ENCODE measurements at regions not wholly inside any gene's neighbourhood (a gene's known extent, or its start where the extent isn't known, plus 50 kb on each side); places are given as distances from the start of the nearest gene placed in this dataset.

DNA sequence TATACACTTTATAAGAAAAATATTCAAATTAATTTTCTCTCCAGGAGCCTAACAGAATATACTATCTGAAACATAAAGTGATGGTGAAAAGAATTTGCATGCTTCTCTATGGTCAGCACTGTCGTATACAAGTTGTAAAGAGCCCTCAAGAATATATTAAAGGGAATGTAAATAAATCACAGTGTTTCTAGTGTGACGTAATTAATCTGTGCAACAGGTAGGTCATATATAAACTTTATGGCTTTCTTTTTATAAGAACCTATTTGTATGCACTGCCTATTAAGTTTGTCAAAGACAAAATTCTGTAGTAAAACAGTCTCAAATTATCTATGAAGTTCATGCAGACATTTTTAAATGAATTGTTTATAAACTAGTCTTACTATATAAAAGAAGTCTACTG, 347.9 kb upstream of the EYS start:
- DNase-seq, result no peak
- in situ Hi-C loops (cut with HindIII; ENCODE audit: low pct_ligation_motif_present, low sequenced_read_pairs), result no loop called here
- H3K27me3 ChIP-seq (replicated peaks), result no peaks in the 10 kb centered on the region
- no peak overlapping the region for H3K27ac ChIP-seq
- no peak overlapping the region for H3K4me3 ChIP-seq (ENCODE audit: low read depth, low read length)
- no peaks in the 10 kb centered on the region for H3K36me3 ChIP-seq (replicated peaks)
- TF ChIP-seq, protein P1, sequence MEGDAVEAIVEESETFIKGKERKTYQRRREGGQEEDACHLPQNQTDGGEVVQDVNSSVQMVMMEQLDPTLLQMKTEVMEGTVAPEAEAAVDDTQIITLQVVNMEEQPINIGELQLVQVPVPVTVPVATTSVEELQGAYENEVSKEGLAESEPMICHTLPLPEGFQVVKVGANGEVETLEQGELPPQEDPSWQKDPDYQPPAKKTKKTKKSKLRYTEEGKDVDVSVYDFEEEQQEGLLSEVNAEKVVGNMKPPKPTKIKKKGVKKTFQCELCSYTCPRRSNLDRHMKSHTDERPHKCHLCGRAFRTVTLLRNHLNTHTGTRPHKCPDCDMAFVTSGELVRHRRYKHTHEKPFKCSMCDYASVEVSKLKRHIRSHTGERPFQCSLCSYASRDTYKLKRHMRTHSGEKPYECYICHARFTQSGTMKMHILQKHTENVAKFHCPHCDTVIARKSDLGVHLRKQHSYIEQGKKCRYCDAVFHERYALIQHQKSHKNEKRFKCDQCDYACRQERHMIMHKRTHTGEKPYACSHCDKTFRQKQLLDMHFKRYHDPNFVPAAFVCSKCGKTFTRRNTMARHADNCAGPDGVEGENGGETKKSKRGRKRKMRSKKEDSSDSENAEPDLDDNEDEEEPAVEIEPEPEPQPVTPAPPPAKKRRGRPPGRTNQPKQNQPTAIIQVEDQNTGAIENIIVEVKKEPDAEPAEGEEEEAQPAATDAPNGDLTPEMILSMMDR (IDR thresholded peaks at IDR 0.05; ENCODE audit: low read depth, low read length, missing control alignments), result no peak

DNA sequence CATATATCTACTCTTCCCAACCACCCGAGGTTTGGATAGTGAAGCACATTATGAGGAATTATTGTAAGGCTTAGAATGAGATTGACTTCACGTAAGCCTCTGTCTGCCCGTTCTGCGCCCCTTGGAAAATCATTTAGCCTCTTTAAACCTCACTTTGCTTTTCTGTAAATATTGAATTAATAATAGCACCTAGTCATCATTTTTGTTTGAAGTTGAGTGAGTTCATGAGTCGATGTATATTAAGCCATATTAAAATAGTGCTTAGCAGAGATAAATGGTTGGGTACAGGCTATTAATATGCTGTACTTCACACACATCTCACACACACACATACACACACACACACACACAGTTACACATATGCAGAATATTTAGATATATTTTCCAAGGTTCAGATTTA, 344.8 kb upstream of the EYS start:
- no peaks in the 10 kb centered on the region for H3K36me3 ChIP-seq (replicated peaks)
- in situ Hi-C loops (cut with HindIII; ENCODE audit: low pct_ligation_motif_present, low sequenced_read_pairs), result no loop called here
- no peak for DNase-seq
- TF ChIP-seq, protein P1 (IDR thresholded peaks at IDR 0.05; ENCODE audit: low read depth, low read length, missing control alignments), result no peak
- H3K4me3 ChIP-seq (ENCODE audit: low read depth, low read length), result no peak overlapping the region
- no peak overlapping the region for H3K27ac ChIP-seq
- no peaks in the 10 kb centered on the region for H3K27me3 ChIP-seq (replicated peaks)

DNA sequence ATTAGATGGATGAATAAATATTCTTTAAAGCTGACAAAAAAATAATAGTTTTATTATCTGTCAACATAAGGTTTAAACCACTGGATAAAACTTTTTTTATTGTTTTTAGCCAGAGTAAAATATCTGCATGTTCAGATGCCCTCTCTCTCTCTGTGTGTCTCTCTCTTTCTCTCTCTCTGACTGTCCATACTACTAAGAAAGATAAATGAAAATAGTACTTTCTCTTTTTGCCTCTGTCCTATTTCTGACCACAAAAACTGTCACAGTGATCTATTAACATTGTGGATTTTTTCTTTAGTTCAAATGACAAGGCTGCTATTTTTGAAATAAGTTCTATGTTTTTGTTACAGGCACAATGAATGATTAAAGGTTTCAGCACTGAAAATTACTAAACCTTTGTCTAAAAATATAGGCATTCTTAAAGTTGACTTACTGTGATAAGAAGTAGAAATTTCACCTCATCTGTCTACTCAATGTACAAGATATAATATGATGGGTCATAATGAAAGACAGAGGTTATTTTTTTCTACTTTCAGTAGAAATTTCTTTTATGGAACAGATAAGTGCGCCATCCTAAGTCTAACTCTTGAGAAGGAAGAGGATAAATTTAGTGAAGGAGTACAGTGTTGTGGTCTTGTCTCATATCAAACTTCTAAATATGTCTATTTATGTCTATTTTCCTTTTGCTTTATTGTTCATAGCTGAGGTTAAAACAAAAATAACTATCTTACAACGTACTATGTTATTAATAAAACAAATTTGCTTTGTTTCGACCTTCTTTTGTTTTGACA, 341.9 kb upstream of the EYS start:
- no peak overlapping the region for H3K27ac ChIP-seq
- in situ Hi-C loops (cut with HindIII; ENCODE audit: low pct_ligation_motif_present, low sequenced_read_pairs), result no loop called here
- TF ChIP-seq, protein P1 (IDR thresholded peaks at IDR 0.05; ENCODE audit: low read depth, low read length, missing control alignments), result no peak

DNA sequence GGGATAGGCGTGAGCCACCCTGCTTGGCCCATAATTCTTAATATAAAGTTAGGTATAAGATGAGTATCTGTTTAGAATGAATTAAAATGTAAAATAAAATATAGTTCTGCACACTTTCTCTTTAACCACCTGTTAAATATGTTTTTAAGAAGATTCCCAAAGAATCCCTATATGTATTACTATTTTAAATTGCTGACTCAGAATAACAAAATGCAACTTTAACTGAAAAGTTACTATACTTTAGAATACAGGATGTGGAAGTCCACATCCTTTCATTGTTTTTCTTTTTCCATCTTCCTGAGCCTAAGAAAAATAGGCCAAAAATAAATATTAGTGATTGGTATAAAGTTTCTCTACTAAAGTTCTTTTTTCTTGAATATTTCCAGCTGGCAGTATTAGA, 325.6 kb upstream of the EYS start:
- no peak overlapping the region for H3K27ac ChIP-seq
- H3K36me3 ChIP-seq (replicated peaks), result no peaks in the 10 kb centered on the region
- no peaks in the 10 kb centered on the region for H3K27me3 ChIP-seq (replicated peaks)
- DNase-seq, result no peak
- TF ChIP-seq, protein P1 (IDR thresholded peaks at IDR 0.05; ENCODE audit: low read depth, low read length, missing control alignments), result no peak
- H3K4me3 ChIP-seq (ENCODE audit: low read depth, low read length), result no peak overlapping the region
- in situ Hi-C loops (cut with HindIII; ENCODE audit: low pct_ligation_motif_present, low sequenced_read_pairs), result no loop called here

More for the DNA sequence above, 341.9 kb upstream of the EYS start:
- no peak overlapping the region for H3K4me3 ChIP-seq (ENCODE audit: low read depth, low read length)
- no peaks in the 10 kb centered on the region for H3K27me3 ChIP-seq (replicated peaks)
- H3K36me3 ChIP-seq (replicated peaks), result no peaks in the 10 kb centered on the region
- no peak for DNase-seq

DNA sequence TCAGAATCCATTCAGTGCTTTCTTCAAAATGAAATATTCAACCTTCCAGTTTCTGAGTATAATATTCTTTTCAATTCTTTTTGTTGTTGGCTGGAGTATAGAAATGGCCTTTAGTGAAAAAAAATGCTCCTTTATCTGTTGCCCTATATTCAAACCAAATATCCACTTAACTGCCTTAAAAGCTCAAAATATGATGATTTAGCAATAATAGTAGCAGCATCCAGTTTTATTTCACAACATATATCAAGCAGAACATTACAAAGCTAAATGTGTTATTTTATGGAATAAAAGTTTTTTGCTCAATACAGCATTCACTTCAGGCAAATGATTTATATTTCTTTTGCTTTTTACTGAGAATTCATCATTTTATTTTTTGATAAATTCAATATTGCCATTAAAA, 322.4 kb upstream of the EYS start:
- H3K4me3 ChIP-seq (ENCODE audit: low read depth, low read length), result no peak overlapping the region
- in situ Hi-C loops (cut with HindIII; ENCODE audit: low pct_ligation_motif_present, low sequenced_read_pairs), result no loop called here
- TF ChIP-seq, protein P1 (IDR thresholded peaks at IDR 0.05; ENCODE audit: low read depth, low read length, missing control alignments), result no peak

More for the DNA sequence above, 322.4 kb upstream of the EYS start:
- no peaks in the 10 kb centered on the region for H3K27me3 ChIP-seq (replicated peaks)
- H3K27ac ChIP-seq, result no peak overlapping the region
- no peaks in the 10 kb centered on the region for H3K36me3 ChIP-seq (replicated peaks)
- no peak for DNase-seq

Data from brain microvascular endothelial cell (primary cell).